D341Med (cell line): ENCODE measurements at regions not wholly inside any gene's neighbourhood (a gene's known extent, or its start where the extent isn't known, plus 50 kb on each side); places are given as distances from the start of the nearest gene placed in this dataset.

Experiments used
- DNase-seq: peaks from one replicate; pipeline ENCODE4 v3.0.0; 2012; ENCODE audit warnings: low spot score

DNA sequence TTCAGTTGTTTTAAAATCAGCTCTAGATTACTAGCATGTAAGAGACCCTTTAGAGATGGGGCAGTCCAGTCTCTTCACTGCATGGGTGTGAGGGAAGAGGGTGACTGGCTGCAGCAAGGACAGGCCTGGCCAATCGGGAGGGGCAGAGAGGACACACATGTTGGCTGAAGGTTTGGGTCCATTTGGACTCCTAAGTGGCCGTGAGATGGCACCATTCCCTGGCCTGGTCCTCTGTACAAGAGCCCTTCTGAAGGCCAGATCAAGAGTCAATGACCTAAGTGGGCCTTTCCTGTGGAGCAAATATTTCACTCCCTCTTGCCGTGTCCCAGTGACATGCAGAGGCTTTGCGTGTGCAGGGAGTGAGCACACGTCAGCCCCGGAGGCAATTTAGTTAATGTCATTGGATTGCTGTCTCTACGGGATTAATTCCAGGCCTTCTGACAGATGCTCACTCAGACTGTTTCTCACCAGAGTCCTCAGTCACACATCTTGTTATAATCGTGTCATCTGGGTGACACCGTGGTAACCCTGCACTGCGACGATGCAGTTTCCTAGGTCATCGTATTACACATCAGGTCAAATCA, 613.0 kb downstream of the NPHP4 start:
- peak; percentile 80 for DNase-seq

DNA sequence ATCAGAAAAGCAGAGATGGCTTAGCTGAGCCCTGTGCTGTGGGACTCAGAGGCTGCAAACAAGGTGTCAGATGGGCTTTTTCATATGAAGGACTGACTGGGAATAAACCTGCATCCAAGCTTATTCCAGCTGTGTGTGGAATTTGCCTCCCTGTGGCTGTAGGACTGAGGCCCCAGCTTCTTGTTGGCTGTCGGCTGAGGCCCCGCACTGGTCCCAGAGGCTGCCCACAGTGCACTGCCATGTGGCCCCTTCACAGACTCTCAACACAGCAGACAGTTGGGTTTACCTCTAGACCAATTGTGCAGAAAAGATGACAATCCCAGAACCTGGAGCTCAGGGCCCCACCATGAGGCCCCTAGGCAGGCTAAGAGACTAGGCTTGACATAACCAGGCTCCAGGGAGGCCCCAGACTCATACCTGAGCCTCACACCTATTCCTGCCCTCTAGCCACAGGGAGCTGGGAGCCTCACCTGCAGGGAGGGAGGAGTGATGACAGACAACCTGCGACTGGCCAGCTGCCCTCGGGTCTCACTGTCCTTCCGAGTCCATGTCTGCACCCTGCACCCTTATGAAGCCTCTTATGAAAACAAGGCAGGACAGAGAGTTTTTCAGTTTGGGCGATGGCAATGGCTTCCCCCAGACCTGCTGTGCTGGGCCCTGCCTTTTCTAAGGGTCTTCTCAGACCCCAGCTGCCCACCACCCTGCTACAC, 615.5 kb downstream of the NPHP4 start:
- DNase-seq: peak; percentile 33

DNA sequence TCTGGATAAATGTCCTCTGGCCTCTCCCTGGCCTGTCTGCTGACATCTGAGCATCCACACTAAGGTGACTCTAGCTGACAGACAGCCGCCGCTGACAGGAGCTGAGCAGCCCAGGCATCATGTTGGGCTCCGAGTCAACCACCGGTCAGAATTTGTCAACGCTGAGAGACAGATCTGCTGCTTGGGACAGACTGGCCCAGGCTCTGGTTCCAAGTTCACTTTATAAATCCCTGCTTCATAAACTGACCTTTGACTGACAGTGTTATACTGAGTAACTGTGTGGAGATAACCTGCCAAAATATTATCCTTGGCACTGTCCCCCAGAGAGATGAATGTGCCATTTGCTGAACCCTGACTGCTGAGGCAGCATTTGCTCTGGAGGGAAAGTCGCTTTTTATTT, 616.7 kb downstream of the NPHP4 start:
- no peak for DNase-seq

DNA sequence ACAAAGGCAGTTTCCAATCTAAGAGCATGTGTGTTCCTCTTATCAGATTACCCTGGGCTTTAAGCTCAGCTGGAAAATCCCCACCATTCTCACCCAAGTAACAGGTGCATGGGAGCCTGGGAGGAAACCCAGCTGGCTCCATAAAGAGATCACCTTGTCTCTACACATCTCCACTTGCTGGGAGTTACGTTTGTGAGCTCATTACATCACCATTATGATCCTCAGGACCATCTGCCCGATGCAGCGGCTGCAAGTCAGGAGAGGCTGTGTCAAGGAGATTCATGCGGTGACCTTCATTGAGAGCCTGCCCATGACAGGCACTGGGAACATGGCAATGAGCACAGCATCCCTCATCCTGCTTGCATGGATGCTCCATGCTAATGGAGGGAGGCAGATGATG, 618.0 kb downstream of the NPHP4 start:
- peak; percentile 65 for DNase-seq

DNA sequence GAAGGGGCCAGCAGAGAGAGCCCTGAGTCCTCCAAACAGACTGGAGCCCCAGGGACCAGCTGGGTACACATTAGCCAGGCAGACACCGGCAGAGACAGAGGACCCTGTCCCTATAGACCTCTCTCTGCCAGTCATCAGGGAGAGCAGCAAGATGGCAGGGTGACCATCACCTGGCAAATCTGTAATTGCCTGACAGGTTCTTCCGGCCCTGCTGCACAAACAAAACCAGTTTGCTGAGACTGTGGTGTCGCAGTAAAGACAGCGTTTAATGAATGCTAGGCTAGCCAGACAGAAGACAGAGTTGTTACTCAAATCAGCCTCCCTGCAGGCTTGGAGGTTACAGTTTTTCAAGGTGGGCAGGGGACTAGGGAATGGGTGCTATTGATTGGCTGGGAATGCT, 618.9 kb downstream of the NPHP4 start:
- no peak for DNase-seq

DNA sequence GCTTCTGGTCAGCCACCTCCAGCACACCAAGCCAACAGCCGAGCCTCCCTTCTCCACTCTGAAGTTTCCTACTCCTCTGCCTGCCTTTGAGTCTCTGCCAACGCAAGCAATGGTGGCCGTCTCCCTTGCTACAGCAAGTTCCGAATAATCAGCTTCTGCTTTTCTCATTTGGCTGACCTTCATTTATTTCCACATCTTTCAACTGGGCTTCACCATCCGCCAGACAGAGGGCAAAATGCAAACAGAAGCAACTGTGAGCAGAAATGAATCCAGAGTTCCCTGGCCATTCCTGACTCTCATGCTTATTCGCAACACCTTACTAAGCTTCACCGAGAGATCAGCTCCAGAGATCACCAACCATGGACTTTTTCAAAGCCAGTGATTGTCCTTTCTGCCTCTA, 621.0 kb downstream of the NPHP4 start:
- no peak for DNase-seq

DNA sequence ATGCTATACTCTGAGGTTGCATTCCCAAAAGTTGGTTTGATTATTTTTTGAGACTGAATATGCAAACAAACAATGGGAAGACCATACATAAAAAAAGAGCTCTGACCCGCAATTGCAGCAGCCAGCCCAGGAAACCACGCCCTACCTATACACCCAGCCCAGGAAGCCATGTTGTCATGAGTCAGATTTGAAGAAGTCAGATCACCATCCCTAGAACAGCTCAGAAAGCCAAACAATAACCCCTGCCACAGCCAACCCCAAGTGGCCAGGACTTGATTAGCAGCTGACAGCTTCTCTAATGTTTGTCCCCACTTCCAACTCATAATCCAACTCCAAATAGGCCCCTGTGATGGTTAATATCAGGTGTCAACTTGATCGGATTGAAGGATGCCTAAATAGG, 621.9 kb downstream of the NPHP4 start:
- DNase-seq: no peak

DNA sequence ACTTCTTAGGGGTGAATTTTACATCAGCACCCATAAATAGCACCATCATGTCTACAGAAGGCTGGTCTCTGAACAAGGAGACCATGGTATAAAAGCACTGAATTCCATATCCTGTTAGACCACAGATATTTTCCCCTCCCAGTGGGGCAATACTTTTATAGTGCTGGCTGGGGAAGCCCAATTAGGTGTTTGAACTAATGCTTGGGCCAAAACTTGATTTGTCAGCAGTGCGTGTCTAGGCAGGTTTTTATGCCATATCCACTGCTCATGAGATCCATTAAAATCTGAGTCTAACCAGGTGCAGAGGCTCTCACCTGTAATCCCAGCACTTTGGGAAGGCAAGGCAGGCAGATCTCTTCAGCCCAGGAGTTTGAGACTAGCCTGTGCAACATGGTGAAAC, 623.0 kb downstream of the NPHP4 start:
- DNase-seq: no peak

DNA sequence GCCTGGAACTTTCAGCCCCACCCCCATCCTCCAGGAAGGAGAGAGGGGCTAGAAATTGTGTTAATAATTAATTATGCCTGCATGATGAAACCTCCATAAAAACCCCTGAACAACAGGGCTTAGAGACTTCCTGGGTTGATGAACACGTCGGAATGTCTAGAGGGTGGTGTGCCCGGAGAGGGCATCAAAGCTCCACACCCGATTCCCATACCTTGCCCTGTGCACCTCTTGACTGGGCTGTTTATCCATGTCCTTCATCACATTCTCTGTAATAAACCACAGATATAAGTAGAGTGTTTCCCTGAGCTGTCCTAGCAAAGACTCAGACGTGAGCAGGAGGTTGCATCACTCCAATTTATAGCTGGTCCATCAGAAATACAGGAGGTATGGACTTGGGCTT, 624.0 kb downstream of the NPHP4 start:
- no peak for DNase-seq

DNA sequence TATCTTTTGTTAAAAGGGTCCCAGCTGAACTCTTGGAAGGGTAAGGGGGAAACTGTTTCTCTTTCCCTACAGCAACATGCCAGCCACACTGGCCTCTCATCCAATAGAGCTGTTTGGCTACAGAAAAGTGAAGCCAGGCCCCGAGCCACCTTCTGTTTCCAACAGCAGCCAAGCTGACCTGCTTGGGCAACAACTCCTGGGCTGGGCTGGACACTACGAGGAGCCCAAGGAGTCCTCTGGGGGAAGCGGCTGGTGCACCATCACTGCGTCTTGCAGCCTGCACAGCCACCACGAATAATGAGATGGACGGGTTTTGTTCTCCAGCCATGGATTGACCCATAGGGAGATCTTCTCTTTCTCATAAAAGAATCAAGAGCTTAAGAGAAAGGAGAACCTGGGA, 624.9 kb downstream of the NPHP4 start:
- DNase-seq: no peak

DNA sequence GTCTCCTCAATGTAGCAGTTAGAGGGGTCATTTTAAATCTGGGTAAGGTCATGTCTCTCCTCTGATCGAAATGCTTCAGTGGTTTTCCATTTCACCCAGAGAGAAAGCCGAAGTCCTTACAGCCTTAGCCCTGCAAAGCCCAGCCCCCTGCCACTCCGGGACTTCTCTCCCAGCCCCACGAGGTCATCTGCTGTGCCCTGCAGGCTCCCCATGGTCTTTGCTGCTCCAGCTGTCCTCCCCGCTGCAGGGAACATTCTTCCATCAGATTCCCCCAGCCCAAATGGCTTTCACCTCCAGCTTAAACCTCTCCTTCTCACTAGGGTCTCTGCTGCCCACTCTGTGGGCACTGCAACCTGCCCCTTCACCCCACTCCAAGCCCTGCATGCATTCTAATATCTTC, 626.5 kb downstream of the NPHP4 start:
- no peak for DNase-seq

DNA sequence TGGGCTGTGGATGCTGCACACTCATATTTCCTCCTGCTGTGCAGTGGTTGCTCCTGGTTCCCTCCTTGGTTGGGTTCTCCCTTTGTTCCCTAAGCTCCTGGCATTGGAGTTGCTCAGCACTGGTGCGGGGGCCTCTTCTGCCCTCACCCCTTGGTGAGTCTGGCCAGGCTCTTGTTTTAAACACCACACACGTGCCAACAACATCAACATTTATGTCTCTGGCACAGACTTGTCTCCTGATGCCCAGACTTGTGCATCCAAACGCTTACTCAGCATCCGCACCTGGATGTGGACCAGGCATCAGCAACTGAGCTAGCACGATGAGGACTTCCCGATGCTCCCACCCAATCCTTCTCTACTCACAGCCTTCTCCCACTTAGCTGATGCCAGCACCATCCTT, 627.6 kb downstream of the NPHP4 start:
- DNase-seq: no peak

DNA sequence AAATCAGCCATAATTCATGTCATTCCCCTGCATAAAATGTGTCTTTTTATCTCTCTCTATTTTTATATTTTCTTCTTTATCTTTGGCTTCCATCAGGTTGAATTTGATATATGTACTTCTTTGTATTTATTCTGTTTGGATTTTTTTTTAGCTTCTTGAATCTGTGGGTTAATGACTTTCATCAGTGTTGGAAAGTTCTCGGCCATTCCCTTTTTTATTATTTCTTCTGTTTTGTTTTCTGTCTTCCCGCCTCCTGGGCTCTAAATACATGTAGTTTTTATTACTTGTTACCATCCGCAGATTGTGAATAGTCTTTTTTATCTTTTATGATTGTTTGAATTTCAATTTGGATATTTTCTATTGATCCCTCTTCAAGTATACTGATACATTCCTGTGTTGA, 637.5 kb downstream of the NPHP4 start:
- DNase-seq: no peak

DNA sequence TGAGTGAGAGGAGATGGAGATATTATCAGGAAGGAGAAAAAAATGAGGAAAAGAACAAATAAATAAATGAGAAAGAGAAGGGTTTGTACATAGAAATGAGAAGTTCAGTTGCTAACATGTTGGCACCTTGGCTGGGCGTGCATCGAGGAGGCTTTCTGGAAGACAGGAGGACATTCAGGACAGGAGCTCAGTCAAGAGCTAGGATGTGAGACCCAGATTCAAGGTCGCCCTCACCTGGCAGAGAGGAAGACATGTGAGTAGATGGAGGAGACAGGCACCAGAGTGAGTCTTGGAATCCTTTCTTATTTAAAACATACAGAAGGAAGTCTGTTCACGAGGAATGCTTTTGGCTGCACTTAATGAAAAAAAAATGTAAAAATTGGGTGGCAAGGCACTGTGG, 640.9 kb downstream of the NPHP4 start:
- DNase-seq: no peak

DNA sequence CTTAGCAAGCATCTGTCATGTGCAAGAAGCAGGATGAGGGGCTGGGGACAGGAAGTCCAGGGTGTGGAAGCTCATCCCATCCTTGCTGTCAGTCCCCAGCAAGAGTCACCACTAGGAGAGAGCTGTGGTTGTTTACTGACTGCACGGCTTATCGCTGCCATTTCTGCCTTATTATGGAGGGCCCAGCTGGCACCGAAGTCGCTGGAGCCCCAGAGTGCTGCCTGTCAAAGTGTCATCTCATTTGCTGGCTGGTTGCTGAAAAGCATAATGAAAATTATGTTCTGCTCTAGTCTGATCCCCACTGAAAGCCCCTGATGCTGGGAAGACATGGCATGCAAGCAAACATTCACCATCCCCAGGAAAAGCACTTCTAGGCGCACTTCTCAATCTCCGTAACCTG, 642.7 kb downstream of the NPHP4 start:
- no peak for DNase-seq

DNA sequence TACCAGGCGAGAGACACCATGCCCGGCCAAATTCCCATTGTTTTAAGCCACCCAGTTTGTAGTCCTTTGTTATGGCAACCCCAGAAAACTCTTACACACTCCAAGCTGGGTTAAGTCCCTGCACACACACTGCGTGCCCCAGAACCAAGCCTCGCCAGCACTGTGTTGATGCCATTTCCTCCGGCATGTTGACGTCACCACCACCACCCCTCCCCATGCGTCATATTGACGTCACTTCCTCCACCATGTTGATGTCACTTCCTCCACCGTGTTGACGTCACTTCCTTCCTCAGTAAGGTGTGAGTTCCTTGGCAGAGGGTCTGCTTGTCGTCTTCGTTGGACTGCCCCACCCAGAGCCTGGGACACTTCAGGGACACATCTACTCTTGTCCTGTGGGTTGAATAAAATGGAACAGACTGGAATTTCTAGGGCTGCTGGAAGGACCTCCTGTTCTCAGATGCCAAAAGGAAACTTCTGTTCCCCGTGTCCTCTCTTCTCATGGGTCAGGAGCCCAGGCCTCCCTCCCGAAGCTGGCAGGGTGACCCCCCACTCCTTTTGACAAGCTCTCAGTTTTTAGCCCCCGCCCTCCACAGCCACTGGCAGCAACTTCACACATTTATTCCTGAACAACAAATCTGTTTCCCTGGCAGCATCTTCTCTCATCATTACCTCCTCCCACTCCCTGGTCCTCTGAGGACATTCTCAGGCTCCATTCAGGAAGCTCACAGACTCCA, 643.3 kb downstream of the NPHP4 start:
- DNase-seq: no peak

DNA sequence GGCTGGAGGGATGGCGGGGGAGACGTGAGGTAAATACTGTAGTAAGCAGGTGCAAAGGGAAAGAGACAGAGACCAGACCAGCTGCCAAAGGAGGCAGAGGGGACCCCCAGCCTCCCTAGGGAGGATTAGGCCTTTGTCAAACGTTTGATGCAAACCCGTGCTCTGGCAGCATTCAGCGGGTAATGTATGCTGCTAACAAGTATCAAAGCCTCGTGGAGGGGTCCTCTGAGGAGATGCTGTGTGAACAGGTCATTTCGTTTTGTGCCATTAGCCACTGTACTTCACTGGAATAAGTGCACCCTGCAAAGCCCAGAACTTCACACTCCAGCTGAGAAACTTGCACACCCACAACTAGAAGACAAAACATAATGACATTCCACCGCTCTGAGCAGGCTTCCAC, 644.5 kb downstream of the NPHP4 start:
- no peak for DNase-seq

DNA sequence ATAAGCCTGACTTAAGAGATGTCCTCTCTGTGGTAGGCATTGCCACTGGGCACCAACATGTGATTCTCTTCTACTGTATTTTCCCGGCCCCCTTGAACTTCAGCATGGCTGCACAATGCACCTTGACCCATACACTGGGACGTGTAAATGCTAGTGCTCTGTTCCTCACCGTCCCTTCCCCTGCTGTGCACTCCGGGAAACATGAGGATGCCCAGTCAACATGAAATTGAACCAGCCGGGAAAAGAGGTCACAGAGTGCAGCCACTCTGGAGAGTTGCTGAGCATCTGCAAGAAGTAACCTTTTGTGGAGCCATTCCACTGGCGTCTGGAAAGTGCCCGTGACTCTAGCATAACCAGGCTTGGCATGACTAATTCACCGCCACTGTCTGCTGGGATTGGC, 646.7 kb downstream of the NPHP4 start:
- no peak for DNase-seq

DNA sequence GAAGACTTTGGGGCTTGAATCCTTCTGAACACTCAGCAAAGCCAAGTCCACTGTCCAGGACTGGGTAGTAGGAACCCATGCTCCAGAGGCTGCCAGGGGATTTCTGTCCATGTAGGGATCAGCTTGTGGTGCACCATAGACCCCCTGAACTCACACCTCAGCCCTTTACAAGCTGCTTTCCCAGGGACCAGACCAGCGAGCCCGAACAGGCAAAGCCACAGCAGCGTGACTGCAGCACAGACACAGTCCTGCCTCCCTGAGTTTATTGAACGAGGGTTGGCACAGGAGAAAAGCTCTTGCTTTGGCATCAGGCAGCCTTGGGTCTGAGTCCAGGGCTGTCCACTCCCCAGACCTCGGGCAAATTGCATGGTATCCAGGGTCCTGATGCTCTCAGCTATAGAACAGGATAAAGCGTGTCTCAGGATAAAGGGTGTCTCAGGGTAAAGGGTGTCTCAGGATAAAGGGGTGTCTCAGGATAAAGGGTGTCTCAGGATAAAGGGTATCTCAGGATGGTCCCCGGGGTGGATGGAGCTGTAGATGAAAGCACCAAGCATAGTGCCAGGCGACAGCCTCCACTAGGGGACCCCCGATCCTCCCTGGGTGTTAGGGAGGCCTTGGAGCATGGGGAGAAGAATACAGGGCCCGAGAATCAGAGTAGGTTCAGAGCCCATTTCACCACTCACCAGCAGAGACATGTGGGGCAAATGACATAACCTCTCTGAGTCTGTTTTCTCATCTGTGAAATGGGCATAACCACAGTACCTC, 648.8 kb downstream of the NPHP4 start:
- no peak for DNase-seq

DNA sequence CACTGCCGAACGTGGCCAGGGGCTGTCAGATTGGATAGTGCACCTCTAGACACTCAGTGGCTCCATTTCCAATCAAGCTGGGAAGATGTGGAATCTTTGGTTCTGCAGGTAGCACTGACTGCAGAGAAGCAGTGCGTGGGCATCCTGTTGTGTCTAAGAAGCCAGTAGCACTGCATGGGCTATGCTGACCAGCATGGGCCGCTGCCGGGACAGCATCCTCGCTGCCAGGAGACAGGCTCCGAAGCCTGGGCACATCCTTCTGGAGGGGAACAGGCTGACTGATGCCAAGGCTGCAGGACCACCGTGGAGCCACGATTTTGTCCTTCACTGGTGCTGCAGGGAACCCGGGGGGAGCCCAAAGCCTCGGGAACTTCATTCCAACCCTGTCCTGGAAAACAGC, 649.4 kb downstream of the NPHP4 start:
- DNase-seq: no peak

DNA sequence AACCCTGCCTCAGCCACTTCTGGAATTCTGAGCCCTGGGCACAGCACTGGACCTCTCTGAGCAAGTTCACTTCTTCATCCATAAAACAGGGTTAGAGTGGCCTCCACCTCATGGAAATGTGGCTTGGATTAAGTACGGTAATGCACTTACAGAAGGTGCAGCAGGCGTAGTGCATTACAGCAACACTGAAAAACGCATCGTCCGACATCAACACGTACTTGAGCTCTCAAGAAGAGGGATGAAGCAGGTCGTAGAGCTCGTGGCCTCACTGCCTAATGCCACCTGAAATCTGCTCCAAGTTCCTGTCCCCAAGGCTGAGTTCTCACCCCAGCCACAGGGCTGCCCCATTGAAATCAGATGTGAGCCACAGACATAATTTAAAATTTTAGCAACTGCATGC, 650.1 kb downstream of the NPHP4 start:
- no peak for DNase-seq

DNA sequence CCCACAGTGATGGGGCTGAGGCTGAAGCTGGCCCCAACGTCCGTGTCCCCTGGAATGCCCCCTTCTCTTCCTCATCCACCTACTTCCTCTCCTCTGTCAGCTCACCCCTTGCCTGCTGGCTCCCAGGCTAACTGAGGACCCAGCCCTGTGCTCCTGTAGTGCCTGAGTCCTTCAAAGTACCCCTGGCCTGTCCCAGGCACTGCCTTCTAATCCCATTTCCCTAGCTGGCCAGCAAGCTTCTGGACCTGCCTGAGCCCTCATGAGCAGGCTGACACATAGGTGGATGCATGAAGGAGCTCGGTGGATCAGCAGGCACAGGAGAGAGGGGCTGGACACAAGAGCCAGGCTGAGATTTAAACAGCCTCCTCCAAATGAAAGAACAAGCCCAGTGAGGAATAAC, 650.8 kb downstream of the NPHP4 start:
- no peak for DNase-seq

DNA sequence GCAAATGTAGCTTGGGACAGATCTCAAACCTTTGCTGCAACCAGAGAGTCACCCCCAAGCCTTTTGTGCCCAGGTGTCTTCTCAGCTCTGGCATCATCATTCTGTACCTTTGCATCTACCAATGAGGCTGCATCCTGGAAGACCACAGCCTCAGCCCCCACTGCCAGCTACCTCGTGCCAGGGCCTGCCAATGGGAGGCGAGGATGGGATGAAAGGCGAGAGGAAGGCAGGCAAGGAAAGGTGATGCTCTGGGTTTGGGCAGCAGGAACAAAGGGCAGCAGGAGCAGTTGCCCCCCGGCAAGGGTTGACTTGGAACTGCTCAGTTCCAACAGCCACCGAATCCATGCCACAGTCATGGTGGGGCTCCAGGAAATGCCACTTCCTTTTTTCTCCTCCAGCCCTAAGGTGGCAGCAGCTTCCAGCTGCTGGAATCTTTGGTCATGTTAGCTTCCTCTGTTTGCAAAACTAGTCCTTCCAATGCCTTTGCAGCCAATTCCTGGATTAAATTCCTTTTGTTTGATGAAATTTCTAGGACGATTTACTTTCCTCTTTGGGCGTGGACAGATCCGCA, 651.6 kb downstream of the NPHP4 start:
- DNase-seq: no peak
